Osteocyte (in vitro differentiated cells): ENCODE measurements at regions not wholly inside any gene's neighbourhood (a gene's known extent, or its start where the extent isn't known, plus 50 kb on each side); places are given as distances from the start of the nearest gene placed in this dataset.

ENCODE experiments used
- DNase-seq: peaks from one replicate; pipeline ENCODE4 v3.0.0; 2021; ENCODE audit warnings: mixed read lengths; ENCODE audit not compliant: unreplicated experiment; ENCODE audit errors: extremely low spot score
- H3K27ac Mint-ChIP-seq: one replicate; pipeline ENCODE4 v1.8.0; 2021; ENCODE audit warnings: mild to moderate bottlenecking, mixed read lengths; ENCODE audit not compliant: unreplicated experiment
- H3K27me3 Mint-ChIP-seq: one replicate; pipeline ENCODE4 v1.8.0; 2021; ENCODE audit warnings: mixed read lengths; ENCODE audit not compliant: unreplicated experiment
- H3K36me3 Mint-ChIP-seq: one replicate; pipeline ENCODE4 v1.8.0; 2021; ENCODE audit warnings: mixed read lengths; ENCODE audit not compliant: unreplicated experiment
- H3K4me1 Mint-ChIP-seq: one replicate; pipeline ENCODE4 v1.8.0; 2021; ENCODE audit warnings: mixed read lengths; ENCODE audit not compliant: unreplicated experiment
- H3K4me3 Mint-ChIP-seq: one replicate; pipeline ENCODE4 v1.8.0; 2021; ENCODE audit warnings: mild to moderate bottlenecking, moderate library complexity, mixed read lengths; ENCODE audit not compliant: unreplicated experiment
- H3K9me3 Mint-ChIP-seq: one replicate; pipeline ENCODE4 v1.8.0; 2021; ENCODE audit warnings: mixed read lengths; ENCODE audit not compliant: unreplicated experiment
- CTCF ChIP-seq: fragments of 200-600 bp; sonication (generic); IDR thresholded peaks from 2 replicates; pipeline ENCODE4 v1.5.0; 2021; ENCODE audit warnings: antibody characterized with exemption, mild to moderate bottlenecking, moderate library complexity

- no peaks in the 10 kb centered on the region for H3K9me3 Mint-ChIP-seq
- no peak overlapping the region for H3K4me3 Mint-ChIP-seq
- H3K27ac Mint-ChIP-seq = no peak overlapping the region
These were observed 359.3 kb upstream of the EPHA4 start for GRCh38 chr2:221931251-221931991.

GRCh38 chr2:221929259-221929658 is 357.2 kb upstream of the EPHA4 start:
- Mint-ChIP-seq H3K27ac (no peak overlapping the region), H3K4me3 (no peak overlapping the region), H3K9me3 (no peaks in the 10 kb centered on the region), H3K4me1 (no peaks in the 10 kb centered on the region), H3K36me3 (no peaks in the 10 kb centered on the region), H3K27me3 (no peaks in the 10 kb centered on the region)
- no peak for DNase-seq
- TF ChIP-seq CTCF = no peak

More at GRCh38 chr2:221931251-221931991, 359.3 kb upstream of the EPHA4 start:
- Mint-ChIP-seq H3K4me1 (no peaks in the 10 kb centered on the region), H3K27me3 (no peaks in the 10 kb centered on the region), H3K36me3 (no peaks in the 10 kb centered on the region)
- TF ChIP-seq CTCF = no peak
- no peak for DNase-seq

GRCh38 chr2:221926327-221926726 is 354.2 kb upstream of the EPHA4 start:
- Mint-ChIP-seq H3K9me3 (no peaks in the 10 kb centered on the region), H3K27ac (no peak overlapping the region), H3K36me3 (no peaks in the 10 kb centered on the region), H3K27me3 (no peaks in the 10 kb centered on the region), H3K4me3 (no peak overlapping the region), H3K4me1 (no peaks in the 10 kb centered on the region)
- DNase-seq = no peak
- no peak for TF ChIP-seq CTCF

- no peaks in the 10 kb centered on the region for H3K36me3 Mint-ChIP-seq
- no peak for TF ChIP-seq CTCF
- H3K27me3 Mint-ChIP-seq = no peaks in the 10 kb centered on the region
- no peak overlapping the region for H3K27ac Mint-ChIP-seq
- no peak for DNase-seq
- no peaks in the 10 kb centered on the region for H3K4me1 Mint-ChIP-seq
- H3K9me3 Mint-ChIP-seq = no peaks in the 10 kb centered on the region
- no peak overlapping the region for H3K4me3 Mint-ChIP-seq
These were observed 352.5 kb upstream of the EPHA4 start for GRCh38 chr2:221924576-221924975.

- Mint-ChIP-seq H3K27ac (no peak overlapping the region), H3K9me3 (no peaks in the 10 kb centered on the region), H3K27me3 (no peaks in the 10 kb centered on the region), H3K36me3 (no peaks in the 10 kb centered on the region), H3K4me3 (no peak overlapping the region), H3K4me1 (no peaks in the 10 kb centered on the region)
- DNase-seq = no peak
- TF ChIP-seq CTCF = no peak
These were observed 343.8 kb upstream of the EPHA4 start for GRCh38 chr2:221915926-221916325.
